Activated CD4-positive, alpha-beta T cell treated with anti-CD3 and anti-CD28 coated beads, Interleukin-2, Interleukin-4, amounts not matched to agents 100 ng/mL and 50 ng/mL, durations not matched to agents 16 hours and 8 hours (primary cell): ENCODE measurements at regions not wholly inside any gene's neighbourhood (a gene's known extent, or its start where the extent isn't known, plus 50 kb on each side); places are given as distances from the start of the nearest gene placed in this dataset.
"Not testable (repeated sequence)": the region's sequence is repeated elsewhere in the genome, so short reads cannot be mapped to it uniquely, and the experiment has no call there.

Experiments used
- DNase-seq: peaks from one replicate; pipeline ENCODE4 v3.0.0-alpha.2; 2020; ENCODE audit warnings: low spot score

DNA sequence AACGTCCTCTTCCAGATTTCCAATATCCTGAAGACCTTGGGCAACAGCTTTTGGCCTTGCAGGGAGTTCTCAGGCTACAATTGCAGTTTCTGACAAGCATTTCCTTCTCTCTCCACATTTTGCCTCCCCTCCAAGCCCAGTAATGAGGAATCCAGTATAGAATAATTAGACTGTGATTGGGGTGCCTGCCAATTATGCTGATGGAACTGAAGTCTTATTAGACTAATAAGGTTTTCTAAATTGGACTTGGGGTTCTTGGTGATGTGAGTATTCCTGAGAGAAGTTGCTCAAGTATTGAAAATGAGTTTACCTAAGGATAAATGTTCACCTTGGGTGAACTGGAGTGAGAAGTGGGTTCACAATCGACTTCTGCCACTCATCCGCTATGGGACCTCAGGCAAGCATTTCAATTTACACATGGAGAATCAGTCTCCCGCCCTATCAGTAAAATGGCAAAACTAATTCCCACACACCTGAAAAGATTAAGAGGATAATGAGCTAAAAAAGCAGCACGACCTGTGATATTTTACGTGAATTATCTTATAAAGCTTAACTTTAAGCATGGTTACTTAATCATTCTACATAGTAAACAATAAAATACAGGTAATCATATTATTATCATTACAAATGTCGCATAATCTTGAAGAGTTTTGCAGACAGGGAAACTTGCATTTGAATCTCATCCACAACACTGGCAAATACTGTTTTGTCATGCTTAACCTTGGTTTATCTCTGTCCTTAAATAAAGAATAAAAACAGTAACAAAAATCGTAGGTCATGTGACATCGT, 628.0 kb downstream of the TMEM114 start:
- DNase-seq, result no peak

DNA sequence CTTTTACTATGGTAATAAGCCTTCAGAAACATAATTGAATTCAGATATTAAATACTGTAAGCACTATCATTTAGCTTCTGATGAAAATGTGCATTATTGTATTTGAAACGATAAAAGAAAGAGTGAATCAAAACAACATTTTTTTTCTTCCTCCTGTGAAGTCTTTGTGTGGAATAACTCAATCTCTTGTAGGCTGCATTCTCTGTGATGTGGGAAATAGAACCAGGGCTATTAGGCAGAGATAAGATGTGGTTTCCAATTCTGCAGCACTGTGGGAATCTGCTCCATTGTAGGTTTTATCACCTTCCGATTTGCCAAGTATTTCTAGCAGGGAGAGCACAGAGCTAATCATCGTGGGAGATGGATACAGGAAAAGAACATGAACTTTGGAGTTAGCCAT, 624.5 kb downstream of the RBFOX1 start:
- no peak for DNase-seq

DNA sequence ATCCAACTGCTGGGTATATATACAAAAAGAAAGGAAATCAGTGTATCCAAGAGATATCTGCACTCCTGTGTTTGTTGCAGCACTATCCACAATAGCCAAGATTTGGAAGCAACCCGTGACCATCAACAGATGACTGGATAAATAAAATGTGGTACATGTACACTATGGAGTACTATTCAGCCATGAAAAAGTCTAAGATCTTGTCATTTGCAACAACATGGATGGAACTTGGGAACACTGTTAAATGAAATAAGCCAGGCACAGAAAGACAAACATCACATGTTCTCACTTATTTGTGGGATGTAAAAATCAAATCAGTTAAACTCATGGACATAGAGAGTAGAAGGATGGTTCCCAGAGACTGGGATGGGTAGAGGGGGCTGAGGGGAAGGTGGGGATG, 620.7 kb downstream of the RBFOX1 start:
- no peak for DNase-seq

GRCh38 chr16:7946142-7946541, 613.5 kb downstream of the RBFOX1 start:
- DNase-seq, result no peak

GRCh38 chr16:7938175-7938574, 605.5 kb downstream of the RBFOX1 start:
- no peak for DNase-seq

- no peak for DNase-seq
Measured at GRCh38 chr16:7921345-7921744, 588.7 kb downstream of the RBFOX1 start.

DNA sequence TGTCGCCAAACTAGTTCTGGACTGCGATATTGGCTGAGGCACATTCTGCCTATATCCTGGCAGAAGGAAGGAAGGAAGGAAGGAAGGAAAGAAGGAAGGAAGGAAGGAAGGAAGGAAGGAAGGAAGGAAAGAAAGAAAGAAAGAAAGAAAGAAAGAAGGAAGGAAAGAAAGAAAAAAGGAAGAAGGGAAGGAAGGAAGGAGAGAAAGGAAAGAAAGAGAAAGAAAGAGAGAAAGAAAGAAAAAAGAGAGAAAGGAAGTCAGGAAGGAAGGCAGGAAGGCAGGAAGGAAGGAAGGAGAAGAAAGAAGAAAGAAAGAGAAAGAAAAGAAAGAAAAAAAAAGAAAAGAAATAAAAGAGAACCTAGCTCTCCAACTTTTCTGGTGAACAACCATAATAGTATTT, 587.1 kb downstream of the RBFOX1 start:
- no peak for DNase-seq

DNA sequence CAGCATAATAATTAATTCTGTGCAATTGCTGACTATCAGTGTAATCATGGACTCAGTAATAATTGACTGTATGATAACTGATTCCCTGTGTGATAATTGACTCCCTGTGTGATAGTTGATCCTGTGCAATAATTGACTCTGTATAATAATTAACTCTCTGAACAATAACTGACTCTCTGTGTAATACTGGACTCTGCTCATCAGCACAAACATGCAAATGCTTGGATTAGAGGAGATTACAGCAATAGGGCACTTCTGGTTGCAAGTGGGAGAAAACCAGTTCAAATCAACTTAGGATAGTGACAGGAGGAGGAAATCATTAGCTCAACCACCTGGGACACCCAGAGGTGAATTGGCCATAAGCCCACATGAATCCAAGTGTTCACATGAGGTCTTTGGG, 582.1 kb downstream of the RBFOX1 start:
- no peak for DNase-seq

DNA sequence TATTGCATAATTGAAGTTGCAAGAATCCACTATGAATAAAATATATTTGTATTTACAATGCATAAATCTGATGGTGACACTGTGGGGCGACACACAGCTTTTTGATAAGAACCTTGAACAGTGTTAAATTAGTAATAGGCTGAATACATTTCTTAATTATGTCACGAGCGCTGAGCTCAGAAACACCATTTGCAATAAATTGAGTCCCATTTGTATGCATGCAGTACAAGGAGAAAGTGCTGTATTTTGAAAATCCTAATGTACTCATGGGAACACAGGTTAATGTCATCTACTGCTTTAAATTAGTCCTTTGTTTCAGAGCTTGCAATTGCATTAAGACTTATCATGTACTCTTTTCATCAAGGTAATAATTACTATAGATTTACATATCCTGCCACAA, 579.5 kb downstream of the RBFOX1 start:
- no peak for DNase-seq

DNA sequence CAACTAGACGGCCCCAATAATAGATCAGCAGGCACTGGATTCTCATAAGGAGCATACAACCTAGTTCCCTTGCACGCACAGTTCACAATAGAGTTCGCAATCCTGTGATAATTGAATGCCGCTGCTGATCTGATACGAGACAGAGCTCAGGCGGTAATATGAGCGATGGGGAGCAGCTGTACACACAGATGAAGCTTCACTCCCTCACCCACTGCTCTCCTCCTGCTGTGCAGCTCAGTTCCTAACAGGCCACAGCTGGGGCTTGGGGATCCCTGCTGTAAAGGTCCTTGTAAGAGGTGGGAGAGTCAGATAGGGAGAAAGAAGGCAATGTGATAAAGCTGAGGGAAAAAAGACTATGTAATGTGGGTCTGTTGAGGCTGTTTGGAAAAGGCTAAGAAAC, 577.5 kb downstream of the RBFOX1 start:
- DNase-seq, result no peak

- DNase-seq, result no peak
Measured at GRCh38 chr16:7888411-7888810, 555.8 kb downstream of the RBFOX1 start.

DNA sequence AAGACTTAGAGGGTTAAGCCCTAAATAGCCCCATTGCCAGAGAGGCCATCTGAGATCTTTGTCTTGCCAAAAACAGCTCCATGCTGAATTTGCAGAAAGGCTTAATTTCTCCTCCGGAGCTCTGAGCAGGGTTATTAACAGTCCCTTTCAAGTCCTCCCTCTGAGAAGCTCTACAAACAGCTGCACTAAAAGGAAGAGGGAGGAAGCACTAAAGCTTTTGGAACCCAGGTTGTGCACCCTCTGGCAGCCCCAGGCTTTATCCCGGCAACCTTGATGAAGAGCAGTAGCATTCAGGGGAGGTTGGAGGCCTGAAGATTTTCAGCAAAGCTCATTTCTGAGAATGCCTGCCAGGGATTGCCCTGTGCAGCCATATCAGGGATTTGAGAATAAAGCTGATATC, 554.7 kb downstream of the RBFOX1 start:
- no peak for DNase-seq

GRCh38 chr16:7871979-7872378, 539.3 kb downstream of the RBFOX1 start:
- no peak for DNase-seq

DNA sequence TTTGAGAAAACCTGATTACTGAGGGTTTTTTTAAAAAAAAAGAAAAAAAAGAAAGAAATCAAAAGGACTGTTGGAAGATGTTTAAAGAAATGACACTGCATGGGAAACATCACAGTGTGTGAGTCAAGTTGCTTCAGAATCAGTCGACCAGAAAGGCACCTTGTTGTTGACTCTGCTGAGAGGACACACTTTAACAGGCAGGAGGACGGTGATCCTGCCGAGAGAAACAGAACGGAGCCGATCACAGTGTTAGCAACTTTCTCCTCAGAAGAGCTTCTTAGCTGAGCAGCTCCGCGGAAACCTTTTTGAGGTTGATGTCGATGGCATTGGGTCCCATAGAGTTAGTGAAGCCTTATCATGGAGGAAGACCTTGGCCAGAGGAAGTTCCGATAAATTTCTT, 538.7 kb downstream of the RBFOX1 start:
- DNase-seq, result no peak

DNA sequence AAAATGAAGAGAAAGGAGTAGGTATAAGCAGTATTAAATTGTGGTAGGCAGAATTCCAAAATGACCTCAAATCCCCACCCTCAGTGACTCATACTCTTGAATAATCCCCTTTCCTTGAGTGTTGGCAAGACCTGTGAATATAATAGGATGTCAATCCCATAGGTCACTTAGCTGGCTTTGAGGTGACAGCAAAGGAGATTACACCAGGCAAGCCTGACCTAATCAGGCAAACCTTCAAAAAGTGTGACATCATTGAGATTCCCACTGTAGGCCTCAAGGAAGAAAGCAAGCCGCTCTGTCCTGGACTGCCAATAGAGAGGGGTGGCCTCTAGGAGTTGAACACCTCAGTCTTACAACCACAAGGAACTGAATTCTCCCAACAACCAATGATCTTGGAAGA, 535.2 kb downstream of the RBFOX1 start:
- DNase-seq, result no peak

- no peak for DNase-seq
Measured at GRCh38 chr16:7866144-7866543, 533.5 kb downstream of the RBFOX1 start.

DNA sequence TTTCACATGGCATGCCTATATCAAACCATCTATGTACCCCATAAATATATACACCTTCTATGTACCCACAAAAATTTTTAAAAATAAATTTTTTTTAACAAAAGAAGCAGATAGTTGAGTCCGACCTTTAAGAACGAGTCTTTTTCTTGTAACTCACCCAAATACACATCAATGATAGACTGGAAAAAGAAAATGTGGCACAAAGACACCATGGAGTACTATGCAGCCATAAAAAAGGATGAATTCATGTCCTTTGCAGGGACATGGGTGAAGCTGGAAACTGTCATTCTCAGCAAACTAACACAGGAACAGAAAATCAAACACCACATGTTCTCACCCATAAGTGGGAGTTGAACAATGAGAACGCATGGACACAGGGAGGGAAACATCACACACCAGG, 532.7 kb downstream of the RBFOX1 start:
- not testable (repeated sequence) for DNase-seq

GRCh38 chr16:7861891-7862582, 529.4 kb downstream of the RBFOX1 start:
- no peak for DNase-seq

DNA sequence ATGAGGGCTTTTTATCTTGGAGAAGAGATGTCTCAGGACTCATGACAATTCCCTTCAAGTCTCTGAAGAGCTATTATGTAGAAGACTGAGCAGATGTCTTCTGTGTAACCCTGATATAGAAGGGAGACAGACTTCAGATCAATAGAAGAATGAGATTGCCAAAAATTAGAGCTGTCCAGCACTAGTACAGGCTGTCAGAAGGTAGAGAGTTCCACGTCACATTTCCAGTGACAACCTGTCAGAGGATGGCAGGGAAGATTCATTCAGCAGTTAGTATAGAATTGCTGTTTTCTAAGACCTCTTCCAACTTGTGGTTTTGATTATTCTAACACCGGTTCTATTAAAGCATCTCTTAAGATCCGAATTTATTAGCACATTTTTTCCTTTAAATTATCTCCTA, 520.6 kb downstream of the RBFOX1 start:
- DNase-seq, result no peak

DNA sequence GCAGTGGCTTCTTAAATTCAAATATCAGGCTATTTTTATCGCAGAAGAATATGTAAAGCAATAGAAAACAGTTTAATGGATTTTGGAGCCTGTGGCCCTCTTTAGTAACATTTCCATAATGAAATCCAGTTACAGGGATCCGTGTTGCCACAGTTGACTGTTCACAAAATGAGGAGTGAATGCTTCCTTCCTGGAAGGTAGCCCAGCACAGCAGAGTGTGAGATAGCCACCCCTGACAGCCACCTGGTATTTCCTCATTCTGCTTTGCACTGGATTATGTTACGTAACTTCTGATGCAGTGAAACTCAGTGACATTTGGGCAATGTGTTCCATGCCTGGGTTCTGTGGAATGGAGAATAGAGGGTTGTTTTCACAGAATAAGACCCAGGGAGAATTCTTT, 517.2 kb downstream of the RBFOX1 start:
- DNase-seq, result no peak

- no peak for DNase-seq
Measured at GRCh38 chr16:7843261-7843660, 510.6 kb downstream of the RBFOX1 start.

- no peak for DNase-seq
Measured at GRCh38 chr16:7839568-7839967, 506.9 kb downstream of the RBFOX1 start.

- DNase-seq, result no peak
Measured at GRCh38 chr16:7834771-7835431, 502.3 kb downstream of the RBFOX1 start.
